GM18517 (cell line): ENCODE measurements at regions not wholly inside any gene's neighbourhood (a gene's known extent, or its start where the extent isn't known, plus 50 kb on each side); places are given as distances from the start of the nearest gene placed in this dataset.
"Not testable (repeated sequence)": the region's sequence is repeated elsewhere in the genome, so short reads cannot be mapped to it uniquely, and the experiment has no call there.

Experiments used
- ATAC-seq: cut with Tn5 transposase; IDR thresholded peaks from one replicate; pipeline ENCODE4 v1.9.1; 2021; ENCODE audit warnings: mild to moderate bottlenecking, moderate library complexity; ENCODE audit not compliant: unreplicated experiment

DNA sequence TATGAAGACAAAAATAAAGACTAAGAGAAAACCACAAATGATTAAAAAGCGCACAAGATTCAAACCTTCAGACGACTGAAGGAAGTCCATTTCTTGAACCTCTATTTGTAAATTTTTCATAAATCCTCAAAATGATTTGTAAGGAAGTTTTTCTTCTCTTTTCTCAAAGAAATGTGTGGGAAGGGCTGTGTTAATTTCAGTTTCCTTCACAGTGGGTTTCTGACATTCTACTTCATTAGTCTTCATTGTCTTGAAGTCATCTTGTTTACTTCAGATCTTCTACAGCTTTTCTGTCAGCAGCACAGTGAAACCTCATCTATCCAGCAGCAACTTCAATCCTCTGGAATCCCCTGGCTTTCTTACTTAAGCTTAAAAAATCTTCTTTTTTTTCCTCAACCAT, 87.6 kb upstream of the MYLIP start:
- ATAC-seq = no peak

DNA sequence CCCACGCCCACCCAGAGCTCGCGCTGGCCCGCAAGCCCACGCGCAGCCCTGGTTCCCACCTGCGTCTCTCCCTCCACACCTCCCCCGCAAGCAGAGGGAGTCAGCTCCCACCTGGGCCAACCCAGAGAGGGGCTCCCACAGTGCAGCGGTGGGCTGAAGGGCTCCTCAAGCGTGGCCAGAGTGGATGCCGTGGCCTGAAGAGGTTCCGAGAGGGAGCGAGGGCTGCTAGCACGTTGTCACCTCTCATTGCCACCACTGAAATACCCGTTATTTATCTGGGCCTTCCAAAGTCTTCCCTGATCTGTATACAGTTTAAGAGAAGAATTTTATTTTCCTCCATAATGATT, 88.3 kb upstream of the MYLIP start:
- ATAC-seq = no peak

DNA sequence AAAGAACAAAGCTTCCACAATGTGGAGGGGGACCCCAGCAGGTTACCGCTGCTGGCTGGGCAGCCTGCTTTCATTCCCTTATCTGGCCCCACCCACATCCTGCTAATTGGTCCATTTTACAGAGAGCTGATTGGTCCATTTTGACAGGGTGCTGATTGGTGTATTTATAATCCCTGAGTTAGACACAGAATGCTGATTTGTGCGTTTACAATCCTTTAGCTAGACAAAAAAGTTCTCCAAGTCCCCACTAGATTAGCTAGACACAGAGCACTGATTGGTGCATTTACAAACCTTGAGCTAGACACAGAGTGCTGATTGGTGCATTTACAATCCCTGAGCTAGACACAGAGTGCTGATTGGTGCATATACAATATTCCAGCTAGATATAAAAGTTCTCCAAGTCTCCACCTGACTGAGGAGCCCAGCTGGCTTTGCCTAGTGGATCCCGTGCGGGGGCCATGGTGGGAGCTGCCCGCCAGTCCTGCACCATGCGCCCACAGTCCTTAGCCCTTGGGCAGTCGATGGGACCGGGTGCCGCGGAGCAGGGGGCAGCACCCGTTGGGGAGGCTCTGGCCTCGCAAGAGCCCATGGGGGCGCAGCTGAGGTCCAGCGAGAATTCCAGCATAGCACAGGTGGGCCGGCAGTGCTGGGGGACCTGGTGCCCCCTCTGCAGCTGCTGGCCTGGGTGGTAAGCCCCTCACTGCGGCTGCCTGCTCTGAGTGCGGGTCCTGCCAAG, 88.8 kb upstream of the MYLIP start:
- not testable (repeated sequence) for ATAC-seq

DNA sequence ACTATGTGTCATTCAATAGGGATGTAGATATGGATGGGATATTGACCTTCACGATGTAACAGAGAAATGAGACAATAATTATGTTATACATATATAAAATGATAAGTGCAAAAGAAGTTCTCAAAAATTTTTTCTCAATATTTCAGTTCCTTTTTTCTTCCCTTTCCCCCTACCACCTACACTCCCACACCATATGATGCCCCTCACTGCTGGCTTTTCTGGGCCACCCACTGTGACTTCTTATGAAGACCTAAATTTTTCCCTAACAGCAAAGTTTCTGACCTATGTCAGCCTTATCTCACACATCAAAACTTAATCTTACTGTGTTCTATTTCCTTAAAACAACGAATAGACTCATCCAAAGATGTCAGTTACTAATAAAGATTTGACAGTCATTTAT, 89.9 kb upstream of the MYLIP start:
- no peak for ATAC-seq

DNA sequence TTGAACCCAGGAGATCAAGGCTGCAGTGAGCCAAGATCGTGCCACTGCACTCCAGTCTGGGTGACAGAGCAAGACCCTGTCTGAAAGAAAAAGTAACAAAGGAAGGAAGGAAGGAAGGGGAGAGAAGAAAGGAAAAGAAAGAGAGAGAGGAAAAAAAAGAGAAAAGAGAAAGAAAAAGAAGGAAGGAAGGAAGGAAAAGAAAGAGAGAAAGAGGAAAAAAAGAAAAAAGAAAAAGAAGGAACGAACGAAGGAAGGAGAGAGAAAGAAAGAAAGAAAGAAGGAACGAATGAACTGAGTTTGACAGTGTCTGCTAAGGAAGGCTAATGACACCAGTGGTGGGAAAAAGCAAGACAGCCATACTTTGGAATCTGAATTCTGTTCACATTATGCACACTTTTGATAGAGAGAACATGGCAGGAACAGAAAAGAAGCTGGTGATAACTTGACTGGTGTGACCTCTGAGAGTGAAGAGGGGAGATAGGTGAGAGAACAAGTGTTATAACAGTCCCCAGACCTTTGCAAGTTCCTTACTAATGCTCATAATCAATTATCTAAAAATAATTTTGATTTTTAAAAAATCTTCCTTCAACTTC, 93.3 kb upstream of the MYLIP start:
- no peak for ATAC-seq

DNA sequence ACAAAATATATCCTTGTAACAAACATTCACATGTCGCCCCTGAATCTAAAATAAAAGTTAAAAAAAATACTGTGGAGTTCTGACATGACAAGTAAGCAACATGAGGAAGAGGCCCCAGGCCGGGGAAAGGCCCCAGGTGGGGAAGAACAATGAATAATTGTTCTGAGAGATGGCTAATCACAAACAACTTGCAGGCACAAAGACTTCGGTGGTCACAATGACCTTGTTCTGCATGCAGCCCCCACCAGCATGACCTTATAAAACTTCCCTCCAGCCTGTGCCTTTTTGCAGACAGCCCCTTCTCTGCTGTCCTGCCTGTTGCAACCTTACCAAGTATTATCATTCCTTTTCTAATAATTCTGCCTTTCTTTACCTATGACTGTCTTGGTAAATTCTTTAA, 95.7 kb upstream of the MYLIP start:
- no peak for ATAC-seq

DNA sequence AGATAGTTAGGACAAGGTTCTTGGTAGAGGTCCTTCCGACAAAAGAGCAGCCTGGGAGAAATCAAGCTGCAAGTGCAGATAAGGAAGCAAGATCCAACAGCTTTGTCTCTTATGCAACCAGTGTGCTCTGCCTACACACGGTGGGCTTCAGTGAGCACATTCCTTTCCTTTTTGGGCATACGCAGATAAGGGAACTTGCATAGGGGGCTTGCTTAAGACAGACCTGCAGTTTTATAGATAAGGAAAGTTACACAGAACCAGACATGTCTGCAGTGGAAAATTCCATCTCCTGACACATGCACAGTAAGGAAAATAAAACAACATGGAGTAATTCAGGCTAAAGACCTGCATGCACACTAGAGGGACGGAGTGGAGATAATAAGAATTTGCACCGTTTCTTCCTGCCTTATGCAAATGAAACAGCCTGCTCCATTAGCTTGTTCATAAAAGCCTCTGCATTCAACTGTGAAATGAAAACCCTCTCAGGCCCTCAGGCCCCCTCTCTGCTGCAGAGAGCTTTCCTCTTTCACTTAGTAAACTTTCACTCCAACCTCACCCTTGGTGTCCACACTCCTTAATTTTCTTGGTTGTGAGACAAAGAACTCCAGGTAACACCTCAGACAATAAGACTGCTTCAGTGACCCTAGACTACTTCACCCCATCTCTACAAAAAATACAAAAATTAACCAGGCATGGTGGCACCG, 97.5 kb upstream of the MYLIP start:
- no peak for ATAC-seq

DNA sequence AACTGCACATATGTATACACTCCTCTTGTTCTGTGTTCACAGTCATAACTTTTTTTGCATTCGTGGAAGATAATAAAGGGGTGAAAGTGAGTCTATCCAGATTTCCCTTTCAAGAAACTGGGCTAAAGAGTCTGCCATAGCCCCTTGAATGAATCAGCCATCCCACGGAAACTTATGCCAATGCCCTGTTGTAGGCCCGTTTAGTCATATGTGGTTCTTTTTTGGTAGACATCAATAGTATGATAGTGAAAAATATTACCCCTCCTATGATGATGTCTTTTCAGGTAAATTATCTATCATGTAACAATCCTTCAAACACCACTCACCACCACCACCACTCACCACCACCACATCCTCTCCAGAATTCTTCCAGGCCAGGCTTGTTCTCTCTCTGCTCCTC, 99.9 kb upstream of the MYLIP start:
- ATAC-seq = no peak

DNA sequence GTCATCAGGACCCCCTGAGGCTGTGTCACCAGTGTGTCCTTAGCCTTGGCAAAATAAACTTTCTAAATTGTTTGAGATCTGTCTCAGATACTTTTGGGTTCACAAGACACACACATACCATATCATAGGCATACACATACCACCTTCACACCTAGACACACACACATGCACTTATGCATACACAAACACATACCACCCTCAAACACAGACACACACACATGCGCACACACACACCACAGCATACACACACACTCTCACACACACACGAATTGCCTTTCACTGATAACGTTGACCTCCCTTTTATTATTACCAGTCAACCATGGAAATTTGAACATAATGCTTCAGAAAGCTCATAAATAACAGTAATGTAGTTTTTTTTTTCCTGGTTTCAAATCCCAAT, 108.6 kb upstream of the MYLIP start:
- ATAC-seq = no peak

DNA sequence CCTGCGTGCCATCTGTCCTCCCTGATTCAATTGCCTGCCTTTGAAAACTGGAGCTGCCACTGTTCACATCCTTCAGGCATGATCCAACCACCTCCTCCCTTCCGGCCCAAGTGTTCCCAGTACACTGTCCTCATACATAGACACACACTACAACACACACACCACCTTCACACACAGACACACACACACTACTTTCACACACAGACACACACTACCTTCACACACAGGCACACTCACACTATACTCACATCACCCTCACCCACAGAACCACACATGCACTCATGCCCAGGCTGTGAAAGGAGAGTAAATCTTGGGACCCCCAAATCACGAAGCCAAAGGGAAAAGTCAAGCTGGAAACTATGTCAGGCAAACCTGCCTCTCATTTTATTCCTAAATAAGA, 109.4 kb upstream of the MYLIP start:
- no peak for ATAC-seq

DNA sequence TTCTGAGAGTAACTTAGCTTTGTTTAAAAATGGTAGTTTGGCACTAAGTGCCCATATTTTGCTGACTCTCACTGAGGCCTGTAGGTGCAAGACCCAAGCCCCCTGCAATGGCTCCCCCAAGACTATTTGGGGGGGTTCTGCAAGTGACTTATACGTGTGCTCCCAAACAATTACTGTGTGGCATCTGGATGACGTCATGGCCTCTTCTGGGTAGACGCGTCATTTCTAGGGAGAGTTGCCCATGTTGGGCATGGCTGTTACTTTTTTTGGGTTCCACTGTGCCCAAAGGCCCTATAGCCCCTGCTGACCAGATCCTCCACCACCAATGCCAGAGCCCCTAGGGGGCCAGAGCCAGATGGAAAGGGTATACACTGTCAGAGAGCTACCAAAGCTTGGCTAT, 110.3 kb upstream of the MYLIP start:
- no peak for ATAC-seq

DNA sequence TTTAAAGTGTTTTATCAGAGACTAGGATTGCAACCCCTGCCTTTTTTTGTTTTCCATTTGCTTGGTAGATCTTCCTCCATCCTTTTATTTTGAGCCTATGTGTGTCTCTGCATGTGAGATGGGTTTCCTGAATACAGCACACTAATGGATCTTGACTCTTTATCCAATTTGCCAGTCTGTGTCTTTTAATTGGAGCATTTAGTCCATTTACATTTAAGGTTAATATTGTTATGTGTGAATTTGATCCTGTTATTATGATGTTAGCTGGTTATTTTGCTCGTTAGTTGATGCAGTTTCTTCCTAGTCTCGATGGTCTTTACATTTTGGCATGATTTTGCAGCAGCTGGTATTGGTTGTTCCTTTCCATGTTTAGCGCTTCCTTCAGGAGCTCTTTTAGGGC, 114.6 kb upstream of the MYLIP start:
- ATAC-seq = not testable (repeated sequence)

DNA sequence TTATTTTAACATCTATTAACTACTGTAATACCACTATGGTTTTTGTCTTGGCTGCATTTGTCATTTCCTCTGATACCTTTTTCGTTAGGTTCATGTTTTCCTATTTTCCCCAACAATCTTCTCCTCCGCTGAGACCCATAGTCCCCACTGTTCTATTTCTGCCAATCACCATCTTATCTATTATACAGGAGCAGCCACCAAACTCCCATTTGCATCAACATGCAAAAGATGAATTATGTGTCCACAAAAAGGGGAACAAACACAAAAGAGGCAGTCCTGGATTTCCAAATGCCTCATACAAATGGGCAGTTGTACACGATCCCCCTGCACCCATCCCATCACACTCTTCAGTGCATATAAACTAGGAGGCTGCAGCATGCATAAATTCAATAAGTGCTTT, 121.7 kb upstream of the MYLIP start:
- ATAC-seq = no peak

DNA sequence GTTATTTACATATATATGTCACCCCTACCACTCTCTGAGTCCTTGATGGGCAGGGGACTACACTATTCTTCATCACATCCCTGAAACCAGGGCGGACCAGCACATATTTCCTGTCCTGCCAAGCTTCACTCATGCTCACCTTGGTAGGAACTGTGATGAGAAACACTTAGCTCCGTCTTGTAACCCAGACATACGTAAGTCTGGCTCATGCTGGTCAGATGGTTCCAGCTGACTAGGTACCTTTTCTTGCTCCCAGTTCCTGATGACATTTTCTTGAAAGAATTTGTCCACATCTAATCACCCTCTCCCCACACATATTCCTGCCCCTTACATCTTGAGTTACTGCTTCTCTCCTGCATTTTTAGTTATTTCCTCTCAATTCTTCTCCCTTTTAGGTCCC, 122.2 kb upstream of the MYLIP start:
- no peak for ATAC-seq

DNA sequence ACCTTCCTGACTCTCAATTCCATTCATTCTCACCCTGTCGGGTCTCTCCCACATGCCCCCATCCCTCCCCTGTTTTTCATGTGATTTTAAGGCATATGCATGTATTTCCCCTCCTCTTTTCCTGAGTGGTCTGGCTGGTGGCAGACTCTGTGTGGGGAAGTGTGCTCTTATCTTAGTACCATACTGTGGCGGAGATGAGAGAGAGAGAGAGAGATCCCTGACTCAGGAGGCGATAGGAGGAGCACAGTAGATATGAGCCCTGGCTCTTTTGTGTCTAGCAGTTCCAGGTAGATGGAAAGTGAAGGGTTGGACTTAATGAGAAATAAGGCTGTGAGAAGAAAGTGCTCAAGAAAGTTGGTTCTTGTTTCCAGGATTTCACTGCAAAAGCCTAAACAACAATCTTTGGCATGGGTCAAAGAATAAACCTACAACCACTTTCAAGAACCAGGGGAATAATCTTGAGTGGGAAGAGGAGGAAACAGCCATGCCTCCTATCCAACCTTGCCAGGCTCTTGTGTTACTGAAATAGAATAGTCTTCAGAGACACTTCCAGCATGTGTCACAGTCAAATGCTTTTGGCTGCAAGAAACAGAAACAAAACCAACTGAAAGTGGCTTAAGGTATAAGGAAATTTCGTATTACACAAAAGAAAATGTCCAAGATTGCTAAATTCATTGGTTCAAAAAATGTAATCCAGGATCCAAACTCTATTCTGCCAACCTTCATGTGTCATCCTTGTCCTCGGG, 123.8 kb upstream of the MYLIP start:
- no peak for ATAC-seq

DNA sequence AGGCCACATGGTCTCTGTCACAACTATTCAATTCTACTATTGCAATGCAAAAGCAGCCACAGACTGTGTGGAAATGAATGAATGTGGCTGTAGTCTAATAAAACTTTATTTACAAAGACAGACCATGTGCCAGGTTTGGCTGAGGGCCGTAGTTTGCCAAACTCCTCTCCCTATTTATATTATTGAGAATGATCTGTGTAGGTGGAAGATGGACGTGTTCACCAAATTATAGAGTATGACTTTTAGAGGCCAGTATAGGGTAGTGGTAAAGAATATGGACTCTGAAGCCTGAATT, 125.7 kb upstream of the MYLIP start:
- no peak for ATAC-seq

DNA sequence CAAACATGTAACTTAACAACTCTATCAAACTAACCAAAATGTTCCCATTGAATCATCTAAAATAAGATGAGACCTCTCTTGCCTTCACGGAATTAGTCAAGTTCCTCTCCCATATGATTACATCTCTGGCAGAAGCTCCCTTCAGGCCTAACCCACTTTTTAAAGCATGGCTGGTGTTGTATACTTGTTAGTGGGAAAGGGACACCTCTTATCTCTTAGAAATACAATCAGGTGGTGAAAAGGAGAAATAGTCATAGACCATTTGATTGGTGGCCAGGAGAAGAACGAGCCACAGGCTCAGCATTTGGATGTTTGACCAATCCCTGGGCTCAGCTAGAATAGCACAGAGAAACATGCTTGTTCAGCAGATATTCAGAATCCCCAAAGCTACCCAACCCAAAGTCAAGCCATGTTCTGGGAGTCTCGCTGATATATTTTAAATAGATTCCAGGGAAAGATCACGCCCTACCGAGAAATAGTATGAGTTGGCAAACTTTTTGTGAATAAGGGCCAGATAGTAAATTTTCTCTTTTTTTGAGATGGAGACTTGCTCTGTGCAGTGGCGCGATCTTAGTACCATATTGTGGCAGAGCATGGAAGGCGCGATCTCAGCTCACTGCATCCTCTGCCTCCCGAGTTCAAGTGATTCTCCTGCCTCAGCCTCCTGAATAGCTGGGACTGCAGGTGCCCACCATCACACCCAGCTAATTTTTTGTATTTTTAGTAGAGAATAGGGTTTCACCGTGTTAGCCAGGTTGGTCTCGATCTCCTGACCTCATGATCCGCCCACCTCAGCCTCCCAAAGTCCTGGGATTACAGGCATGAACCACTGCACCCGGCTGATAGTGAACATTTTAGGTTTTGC, 126.3 kb upstream of the MYLIP start:
- ATAC-seq = no peak

DNA sequence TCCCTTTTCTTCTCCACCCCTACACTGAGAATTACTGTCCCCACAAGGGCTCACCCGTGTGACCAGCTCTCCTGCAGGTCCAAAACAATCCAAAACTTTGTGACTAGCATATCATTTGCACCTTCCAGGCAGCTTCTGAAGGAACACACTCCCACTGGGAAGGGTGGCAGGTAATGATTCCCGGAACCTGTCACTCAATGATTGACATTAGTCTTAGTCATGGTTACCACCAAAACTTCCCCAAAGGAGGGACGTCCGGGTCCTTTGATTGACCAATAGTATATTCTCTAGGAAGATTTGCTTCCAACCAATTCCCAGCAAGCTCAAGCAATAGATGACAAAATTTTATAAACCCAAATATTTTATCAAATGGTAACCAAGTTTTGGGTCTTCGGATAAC, 127.7 kb upstream of the MYLIP start:
- ATAC-seq = no peak

DNA sequence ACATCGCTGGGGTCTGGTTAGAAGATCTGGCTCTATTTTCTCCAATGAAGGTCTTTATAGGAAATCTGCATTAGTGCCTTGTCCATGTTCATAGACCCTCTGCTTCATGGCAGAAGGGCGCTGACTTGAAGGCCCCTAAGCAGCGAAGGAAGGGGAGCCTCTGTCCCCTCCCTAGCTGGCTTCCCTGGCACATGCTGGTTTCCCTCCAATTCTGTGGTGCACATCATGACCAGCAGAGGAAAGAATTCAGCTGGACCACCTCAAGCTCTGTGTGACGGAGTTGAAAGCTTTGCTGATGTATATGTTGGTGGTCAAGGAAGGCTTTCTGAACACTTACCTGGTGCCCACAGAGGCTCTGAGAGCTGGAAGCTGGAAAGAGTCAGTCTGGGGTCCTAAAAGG, 129.7 kb upstream of the MYLIP start:
- ATAC-seq = no peak

DNA sequence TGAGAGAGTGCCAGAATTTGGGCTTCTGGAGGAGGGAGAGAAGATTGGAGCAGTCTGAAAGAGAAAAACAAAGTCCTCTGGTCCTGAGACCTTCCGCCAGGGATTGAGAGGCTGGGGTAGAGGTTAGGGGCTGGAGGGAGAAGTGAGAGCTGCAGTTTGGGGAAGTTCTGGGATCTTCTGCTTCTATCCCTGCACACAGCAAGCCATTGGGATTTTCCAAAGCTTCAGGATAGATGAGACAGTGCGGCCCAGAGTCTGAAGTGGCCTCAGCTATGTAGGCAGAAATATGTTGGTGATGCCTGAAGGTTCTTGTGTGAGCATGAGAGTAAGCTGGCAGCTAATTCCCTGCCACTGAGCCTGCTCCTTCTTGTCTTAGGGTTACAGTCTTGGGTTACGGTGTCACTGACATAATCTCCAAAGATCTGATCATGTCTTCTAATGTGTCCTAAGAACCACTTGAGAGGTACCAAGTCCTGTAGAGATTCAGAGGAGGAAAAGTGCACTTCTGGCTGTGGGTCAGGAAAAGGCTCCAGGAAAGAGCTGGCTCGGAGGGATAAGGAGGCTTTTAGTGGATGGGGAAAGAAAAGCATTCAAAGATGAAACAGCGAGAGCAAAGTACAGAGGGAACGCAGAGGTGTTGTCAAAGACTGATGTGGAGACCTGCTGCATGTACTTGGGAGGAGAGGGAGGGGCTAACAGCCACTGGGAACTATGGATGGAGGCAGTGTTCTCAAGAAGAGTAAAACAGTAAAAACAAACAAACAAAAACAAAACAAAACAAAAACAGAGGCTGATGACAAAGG, 131.1 kb upstream of the MYLIP start:
- no peak for ATAC-seq
